ENCODE measurements at regions not wholly inside any gene's neighbourhood (a gene's known extent, or its start where the extent isn't known, plus 50 kb on each side); places are given as distances from the start of the nearest gene placed in this dataset.
"Not testable (repeated sequence)": the region's sequence is repeated elsewhere in the genome, so short reads cannot be mapped to it uniquely, and the experiment has no call there.

DNA sequence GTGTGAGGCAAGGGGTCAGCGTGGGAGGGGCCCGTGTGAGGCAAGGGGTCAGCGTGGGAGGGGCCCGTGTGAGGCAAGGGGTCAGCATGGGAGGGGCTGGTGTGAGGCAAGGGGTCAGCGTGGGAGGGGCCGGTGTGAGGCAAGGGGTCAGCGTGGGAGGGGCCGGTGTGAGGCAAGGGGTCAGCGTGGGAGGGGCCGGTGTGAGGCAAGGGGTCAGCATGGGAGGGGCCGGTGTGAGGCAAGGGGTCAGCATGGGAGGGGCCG, 119.2 kb downstream of the SEPTIN14 start:
- H3K4me1 ChIP-seq; intact Hi-C loops (cut with DNase I; ENCODE audit: low total_unique reads); H3K4me3 ChIP-seq; DNase-seq; H3K9me3 ChIP-seq; H3K27me3 ChIP-seq; H3K36me3 ChIP-seq (ENCODE audit: low read depth, missing control alignments); H3K27ac ChIP-seq: not testable (repeated sequence)
- 85 to 95% methylated on average over 9 to 11 of the region's 12 CpGs for WGBS, 2 donors

DNA sequence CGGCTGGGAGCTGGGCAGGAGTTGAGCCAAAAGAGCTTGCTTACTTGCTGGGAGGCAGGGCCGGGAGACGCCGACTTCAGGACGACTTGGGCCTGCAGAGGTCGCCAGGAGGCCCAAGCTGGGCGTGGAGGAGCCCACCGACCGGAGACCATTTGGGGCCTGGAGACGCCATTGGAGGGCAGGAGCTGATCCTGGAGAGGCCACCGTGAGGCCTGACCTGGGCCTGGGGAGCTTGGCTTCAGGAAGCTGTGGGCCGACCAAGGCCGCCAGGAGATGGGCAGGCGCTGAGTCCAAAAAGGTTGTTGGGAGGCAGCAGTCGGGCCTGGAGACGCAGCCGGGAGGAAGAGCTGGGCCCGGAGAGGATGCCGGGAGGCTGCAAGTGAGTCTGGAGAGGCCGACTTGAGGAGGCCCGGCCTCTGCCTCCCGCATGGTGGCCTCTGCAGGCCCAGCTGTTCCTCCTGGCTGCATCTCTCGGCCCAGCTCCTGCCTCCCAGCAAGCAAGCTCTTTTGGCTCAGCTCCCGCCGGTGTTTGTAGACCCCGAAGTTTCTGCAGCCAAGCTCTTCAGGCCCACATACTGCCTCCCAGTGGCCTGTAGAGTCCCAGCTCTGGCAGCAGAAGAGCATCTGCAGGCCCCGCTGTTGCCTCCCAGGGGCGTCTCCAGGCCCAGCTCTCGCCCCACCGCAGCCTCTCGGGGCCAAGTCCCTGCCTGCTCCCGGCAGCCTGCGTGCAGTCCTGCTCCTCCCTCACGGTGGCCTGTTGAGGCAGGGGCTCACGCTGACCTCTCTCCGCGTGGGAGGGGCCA, 119.7 kb downstream of the SEPTIN14 start:
- H3K27me3 ChIP-seq; H3K4me1 ChIP-seq; H3K9me3 ChIP-seq; H3K36me3 ChIP-seq (ENCODE audit: low read depth, missing control alignments); H3K4me3 ChIP-seq; H3K27ac ChIP-seq; DNase-seq; intact Hi-C loops (cut with DNase I; ENCODE audit: low total_unique reads): not testable (repeated sequence)
- 91 to 93% methylated on average over 31 to 37 of the region's 37 CpGs for WGBS, 2 donors

DNA sequence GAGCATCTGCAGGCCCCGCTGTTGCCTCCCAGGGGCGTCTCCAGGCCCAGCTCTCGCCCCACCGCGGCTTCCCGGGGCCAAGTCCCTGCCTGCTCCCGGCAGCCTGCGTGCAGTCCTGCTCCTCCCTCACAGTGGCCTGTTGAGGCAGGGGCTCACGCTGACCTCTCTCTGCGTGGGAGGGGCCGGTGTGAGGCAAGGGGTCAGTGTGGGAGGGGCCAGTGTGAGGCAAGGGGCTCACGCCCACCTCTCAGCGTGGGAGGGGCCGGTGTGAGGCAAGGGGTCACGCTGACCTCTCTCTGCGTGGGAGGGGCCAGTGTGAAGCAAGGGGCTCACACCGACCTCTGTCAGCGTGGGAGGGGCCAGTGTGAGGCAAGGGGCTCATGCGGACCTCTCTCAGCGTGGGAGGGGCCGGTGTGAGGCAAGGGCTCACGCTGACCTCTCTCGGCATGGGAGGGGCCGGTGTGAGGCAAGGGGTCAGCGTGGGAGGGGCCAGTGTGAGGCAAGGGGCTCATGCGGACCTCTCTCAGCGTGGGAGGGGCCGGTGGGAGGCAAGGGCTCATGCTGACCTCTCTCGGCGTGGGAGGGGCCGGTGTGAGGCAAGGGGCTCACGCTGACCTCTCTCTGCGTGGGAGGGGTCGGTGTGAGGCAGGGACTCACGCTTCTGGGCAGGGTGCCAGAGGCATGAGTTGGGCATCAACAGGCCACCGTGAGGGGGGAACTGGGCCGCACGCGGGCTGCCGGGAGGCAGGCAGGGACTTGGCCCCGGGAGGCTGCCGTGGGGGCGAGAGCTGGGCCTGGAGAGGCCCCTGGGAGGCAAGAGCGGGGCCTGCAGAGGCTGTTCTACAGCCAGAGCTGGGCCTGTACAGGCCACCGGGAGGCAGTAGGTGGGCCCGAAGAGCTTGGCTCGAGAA, 120.6 kb downstream of the SEPTIN14 start:
- H3K27me3 ChIP-seq; H3K9me3 ChIP-seq; DNase-seq; H3K36me3 ChIP-seq (ENCODE audit: low read depth, missing control alignments); H3K27ac ChIP-seq; intact Hi-C loops (cut with DNase I; ENCODE audit: low total_unique reads); H3K4me3 ChIP-seq; H3K4me1 ChIP-seq: not testable (repeated sequence)
- WGBS, 2 donors: 90 to 92% methylated on average over 24 to 44 of the region's 47 CpGs

DNA sequence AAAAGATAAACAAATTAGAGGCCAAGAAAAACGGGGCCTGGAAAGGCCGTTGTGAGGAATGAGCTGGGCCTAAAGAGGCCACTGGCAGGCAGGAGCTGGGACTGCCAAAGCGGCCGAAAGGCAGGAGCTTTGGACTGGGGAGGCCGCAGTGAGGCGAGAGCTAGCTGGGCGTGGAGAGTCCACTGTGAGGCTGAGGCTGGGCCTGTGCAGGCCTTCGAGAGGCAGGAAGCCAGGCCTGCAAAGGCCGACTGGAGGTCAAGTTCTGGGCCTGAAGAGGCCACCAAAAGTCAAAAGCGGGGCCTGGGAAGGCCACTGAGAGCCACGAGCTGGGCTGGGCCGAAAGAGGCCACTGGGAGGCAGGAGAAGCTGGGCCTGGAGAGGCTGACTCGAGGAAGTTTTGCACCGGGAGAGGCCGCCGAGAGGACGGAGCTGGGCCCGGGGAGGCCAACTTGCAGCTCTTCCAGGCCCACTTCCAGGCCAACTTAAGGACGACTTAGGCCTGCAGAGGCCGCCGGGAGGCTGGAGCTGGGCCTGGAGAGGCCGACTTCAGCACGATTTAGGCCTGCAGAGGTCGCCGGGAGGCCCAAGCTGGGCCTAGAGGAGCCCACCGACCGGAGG, 121.8 kb downstream of the SEPTIN14 start:
- DNase-seq; H3K4me3 ChIP-seq; H3K27me3 ChIP-seq; H3K27ac ChIP-seq; H3K4me1 ChIP-seq; H3K36me3 ChIP-seq (ENCODE audit: low read depth, missing control alignments); intact Hi-C loops (cut with DNase I; ENCODE audit: low total_unique reads); H3K9me3 ChIP-seq: not testable (repeated sequence)
- WGBS, 2 donors: 89% methylated on average over 25 to 26 of the region's 27 CpGs

DNA sequence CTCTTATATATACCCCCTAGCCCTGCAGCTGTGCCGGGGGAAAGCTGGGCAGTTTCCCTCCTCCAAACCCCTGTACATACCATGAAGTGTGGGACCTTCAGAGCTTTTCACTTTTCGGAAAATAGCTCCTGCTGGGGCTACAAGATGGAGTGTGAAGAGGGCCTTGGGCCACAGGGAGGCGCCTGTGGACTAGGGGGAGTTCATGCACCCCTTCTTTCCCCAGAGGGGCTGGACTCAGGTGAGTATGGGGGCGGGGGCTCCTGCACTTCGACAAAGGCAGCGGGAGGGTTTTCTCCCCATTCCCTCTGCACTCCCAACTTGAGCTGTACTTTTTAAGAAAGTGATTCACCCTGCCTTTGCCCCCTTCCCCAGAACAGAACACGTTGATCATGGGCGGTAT, 122.5 kb downstream of the SEPTIN14 start:
- intact Hi-C loops (cut with DNase I; ENCODE audit: low total_unique reads); H3K27me3 ChIP-seq: not testable (repeated sequence)

DNA sequence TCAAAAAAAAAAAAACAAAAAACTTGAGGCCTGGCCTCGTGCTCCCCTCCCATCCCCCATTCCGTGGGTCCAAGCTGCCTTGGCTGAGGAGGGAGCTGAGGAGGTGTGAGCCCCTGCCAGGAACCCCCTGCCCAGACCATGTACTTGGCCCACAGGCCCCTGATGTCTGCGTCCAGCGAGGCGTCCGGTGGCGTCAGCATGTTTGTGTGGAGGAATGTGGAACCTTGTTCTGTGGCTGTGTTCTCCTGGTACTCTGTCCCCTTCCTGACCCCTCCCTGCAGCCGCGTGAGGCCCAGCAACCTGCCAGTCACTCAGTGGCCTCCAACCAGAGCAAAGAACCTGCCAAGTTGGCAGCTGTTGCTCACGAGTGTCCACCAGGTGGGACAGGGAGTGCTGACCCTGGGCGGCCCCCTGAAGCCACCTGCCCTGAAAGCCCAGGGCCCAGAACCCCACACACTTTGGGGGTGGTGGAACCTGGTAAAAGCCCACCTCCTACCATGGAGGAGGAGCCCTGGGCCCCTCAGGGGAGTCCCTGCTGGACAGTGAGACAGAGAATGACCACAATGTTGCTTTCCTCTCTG, 125.8 kb downstream of the SEPTIN14 start:
- H3K4me1 ChIP-seq; H3K36me3 ChIP-seq (ENCODE audit: low read depth, missing control alignments); intact Hi-C loops (cut with DNase I; ENCODE audit: low total_unique reads); H3K27ac ChIP-seq; DNase-seq; H3K27me3 ChIP-seq; H3K9me3 ChIP-seq; H3K4me3 ChIP-seq: not testable (repeated sequence)
- WGBS, 2 donors: 79 to 87% methylated on average over 7 to 11 of the region's 11 CpGs

More for the DNA sequence above, 122.5 kb downstream of the SEPTIN14 start:
- not testable (repeated sequence) for H3K4me1 ChIP-seq; H3K36me3 ChIP-seq (ENCODE audit: low read depth, missing control alignments); H3K9me3 ChIP-seq; DNase-seq; H3K27ac ChIP-seq; H3K4me3 ChIP-seq
- 81 to 95% methylated on average over 6 to 8 of the region's 8 CpGs for WGBS, 2 donors

DNA sequence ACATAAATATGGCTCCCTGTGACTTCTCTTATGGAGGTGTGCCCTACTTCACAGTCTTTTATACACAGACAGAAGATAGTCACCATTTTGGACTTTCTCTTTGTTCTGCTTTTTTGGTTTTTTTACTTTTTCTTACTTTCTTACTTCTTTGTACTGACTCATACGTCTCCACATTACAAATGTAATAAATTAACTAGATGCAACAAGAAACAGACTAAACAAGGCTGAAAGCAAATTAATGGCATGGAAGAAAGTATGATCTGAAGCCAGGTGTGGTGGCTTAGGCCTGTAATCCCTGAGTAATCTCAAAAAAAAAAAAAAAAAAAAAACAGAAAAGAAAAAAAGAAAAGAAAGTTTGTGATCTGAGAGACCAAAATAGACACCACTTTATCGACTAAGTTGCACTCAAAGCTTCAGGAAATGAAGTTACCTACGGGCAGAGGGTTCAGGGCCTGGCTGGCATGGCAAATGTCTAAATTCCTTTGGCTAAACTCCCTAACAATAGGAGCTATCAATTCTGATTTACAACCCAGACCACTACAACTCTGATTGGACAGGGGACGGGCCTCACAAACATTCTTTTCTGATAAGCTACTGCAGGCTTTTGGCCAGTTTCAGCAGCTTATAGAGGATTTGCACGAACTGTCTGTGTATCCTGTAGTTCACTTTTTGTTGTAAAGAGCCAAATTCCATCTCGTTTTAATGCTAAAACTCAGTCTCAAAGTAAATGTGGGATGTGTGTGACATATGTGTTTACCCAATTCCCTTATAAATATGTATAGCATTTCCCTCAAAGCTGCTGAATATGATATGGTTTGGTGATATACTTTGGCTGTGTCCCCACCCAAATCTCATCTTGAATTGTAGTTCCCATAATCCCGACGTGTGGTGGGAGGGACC, 129.1 kb downstream of the SEPTIN14 start:
- intact Hi-C loops (cut with DNase I; ENCODE audit: low total_unique reads): no loop called here
- DNase-seq: no peak
- H3K27ac ChIP-seq: no peak overlapping the region
- no peaks in the 10 kb centered on the region for H3K4me1 ChIP-seq
- no peaks in the 10 kb centered on the region for H3K27me3 ChIP-seq
- no peak overlapping the region for H3K4me3 ChIP-seq
- WGBS, 2 donors: 47 to 65% methylated on average over 8 of the region's 8 CpGs
- no peaks in the 10 kb centered on the region for H3K9me3 ChIP-seq
- TF ChIP-seq POLR2A (IDR thresholded peaks at IDR 0.05): no peak
- TF ChIP-seq, protein P1, sequence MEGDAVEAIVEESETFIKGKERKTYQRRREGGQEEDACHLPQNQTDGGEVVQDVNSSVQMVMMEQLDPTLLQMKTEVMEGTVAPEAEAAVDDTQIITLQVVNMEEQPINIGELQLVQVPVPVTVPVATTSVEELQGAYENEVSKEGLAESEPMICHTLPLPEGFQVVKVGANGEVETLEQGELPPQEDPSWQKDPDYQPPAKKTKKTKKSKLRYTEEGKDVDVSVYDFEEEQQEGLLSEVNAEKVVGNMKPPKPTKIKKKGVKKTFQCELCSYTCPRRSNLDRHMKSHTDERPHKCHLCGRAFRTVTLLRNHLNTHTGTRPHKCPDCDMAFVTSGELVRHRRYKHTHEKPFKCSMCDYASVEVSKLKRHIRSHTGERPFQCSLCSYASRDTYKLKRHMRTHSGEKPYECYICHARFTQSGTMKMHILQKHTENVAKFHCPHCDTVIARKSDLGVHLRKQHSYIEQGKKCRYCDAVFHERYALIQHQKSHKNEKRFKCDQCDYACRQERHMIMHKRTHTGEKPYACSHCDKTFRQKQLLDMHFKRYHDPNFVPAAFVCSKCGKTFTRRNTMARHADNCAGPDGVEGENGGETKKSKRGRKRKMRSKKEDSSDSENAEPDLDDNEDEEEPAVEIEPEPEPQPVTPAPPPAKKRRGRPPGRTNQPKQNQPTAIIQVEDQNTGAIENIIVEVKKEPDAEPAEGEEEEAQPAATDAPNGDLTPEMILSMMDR (IDR thresholded peaks at IDR 0.05): no peak
- no peaks in the 10 kb centered on the region for H3K36me3 ChIP-seq (ENCODE audit: low read depth, missing control alignments)
